Nephron (organoid): ENCODE measurements at regions not wholly inside any gene's neighbourhood (a gene's known extent, or its start where the extent isn't known, plus 50 kb on each side); places are given as distances from the start of the nearest gene placed in this dataset.

Experiments
- H3K27ac Mint-ChIP-seq, 3 experiments: 2 replicates each; pipeline ENCODE4 v1.8.0; 2020; ENCODE audit warnings: mixed read lengths in 3 of 3, mild to moderate bottlenecking in 2 of 3, moderate library complexity in 1 of 3
- H3K27me3 Mint-ChIP-seq: 2 replicates; pipeline ENCODE4 v1.8.0; 2021; ENCODE audit warnings: low read depth, mild to moderate bottlenecking, moderate library complexity, mixed read lengths
- H3K36me3 Mint-ChIP-seq: 2 replicates; pipeline ENCODE4 v1.8.0; 2020; ENCODE audit warnings: low read depth, mixed read lengths
- H3K4me1 Mint-ChIP-seq: 2 replicates; pipeline ENCODE4 v1.8.0; 2020; ENCODE audit warnings: mixed read lengths
- H3K4me3 Mint-ChIP-seq, 3 experiments: 2 replicates each; pipeline ENCODE4 v1.8.0; 2020; ENCODE audit warnings: mild to moderate bottlenecking in 3 of 3, mixed read lengths in 3 of 3, moderate library complexity in 2 of 3
- H3K9me3 Mint-ChIP-seq: 2 replicates; pipeline ENCODE4 v1.8.0; 2020; ENCODE audit warnings: mixed read lengths
- CTCF ChIP-seq, 3 experiments: fragments of 200-600 bp; sonication (generic); IDR thresholded peaks; one replicate each; pipeline ENCODE4 v1.5.0; 2021; ENCODE audit warnings: antibody characterized with exemption in 3 of 3; ENCODE audit not compliant: unreplicated experiment in 3 of 3

GRCh38 chr18:33836564-33836963 lies 258.5 kb downstream of the ASXL3 start:
- H3K36me3 Mint-ChIP-seq: peaks cover 3% of the 10 kb centered on the region
- no peak overlapping the region for H3K27ac Mint-ChIP-seq
- H3K27me3 Mint-ChIP-seq: no peaks in the 10 kb centered on the region
- H3K4me3 Mint-ChIP-seq: no peak overlapping the region
- TF ChIP-seq CTCF (IDR thresholded peaks at IDR 0.05; ENCODE audit: unreplicated experiment in 3 of 3): no peak
- peaks cover 31% of the 10 kb centered on the region for H3K4me1 Mint-ChIP-seq
- peaks cover 10% of the 10 kb centered on the region for H3K9me3 Mint-ChIP-seq

- Mint-ChIP-seq H3K27ac (no peak overlapping the region), H3K4me1 (peaks cover 30% of the 10 kb centered on the region), H3K27me3 (no peaks in the 10 kb centered on the region), H3K9me3 (peaks cover 12% of the 10 kb centered on the region), H3K36me3 (peaks cover 3% of the 10 kb centered on the region), H3K4me3 (no peak overlapping the region)
- TF ChIP-seq CTCF (IDR thresholded peaks at IDR 0.05; ENCODE audit: unreplicated experiment in 3 of 3): no peak
These were observed 257.4 kb downstream of the ASXL3 start for GRCh38 chr18:33835419-33835818.

GRCh38 chr18:33833842-33834241 lies 255.8 kb downstream of the ASXL3 start:
- H3K4me1 Mint-ChIP-seq: peaks cover 16% of the 10 kb centered on the region
- H3K27ac Mint-ChIP-seq: no peak overlapping the region
- peaks cover 3% of the 10 kb centered on the region for H3K36me3 Mint-ChIP-seq
- peaks cover 12% of the 10 kb centered on the region for H3K9me3 Mint-ChIP-seq
- H3K27me3 Mint-ChIP-seq: no peaks in the 10 kb centered on the region
- TF ChIP-seq CTCF (IDR thresholded peaks at IDR 0.05; ENCODE audit: unreplicated experiment in 3 of 3): no peak
- H3K4me3 Mint-ChIP-seq: no peak overlapping the region

GRCh38 chr18:33831424-33831823 lies 253.4 kb downstream of the ASXL3 start:
- no peak overlapping the region for H3K4me3 Mint-ChIP-seq
- H3K9me3 Mint-ChIP-seq: peaks cover 12% of the 10 kb centered on the region
- peaks cover 3% of the 10 kb centered on the region for H3K36me3 Mint-ChIP-seq
- no peak for TF ChIP-seq CTCF (IDR thresholded peaks at IDR 0.05; ENCODE audit: unreplicated experiment in 3 of 3)
- H3K27me3 Mint-ChIP-seq: no peaks in the 10 kb centered on the region
- H3K27ac Mint-ChIP-seq: no peak overlapping the region
- H3K4me1 Mint-ChIP-seq: no peaks in the 10 kb centered on the region

- H3K27me3 Mint-ChIP-seq: no peaks in the 10 kb centered on the region
- no peak overlapping the region for H3K4me3 Mint-ChIP-seq
- no peak overlapping the region for H3K27ac Mint-ChIP-seq
- H3K9me3 Mint-ChIP-seq: peaks cover 12% of the 10 kb centered on the region
- TF ChIP-seq CTCF (IDR thresholded peaks at IDR 0.05; ENCODE audit: unreplicated experiment in 3 of 3): no peak
- H3K36me3 Mint-ChIP-seq: peaks cover 3% of the 10 kb centered on the region
- H3K4me1 Mint-ChIP-seq: no peaks in the 10 kb centered on the region
These were observed 252.2 kb downstream of the ASXL3 start for GRCh38 chr18:33830213-33830612.

- peaks cover 12% of the 10 kb centered on the region for H3K9me3 Mint-ChIP-seq
- H3K4me1 Mint-ChIP-seq: no peaks in the 10 kb centered on the region
- no peaks in the 10 kb centered on the region for H3K27me3 Mint-ChIP-seq
- H3K4me3 Mint-ChIP-seq: no peak overlapping the region
- H3K27ac Mint-ChIP-seq: no peak overlapping the region
- peaks cover 3% of the 10 kb centered on the region for H3K36me3 Mint-ChIP-seq
- TF ChIP-seq CTCF (IDR thresholded peaks at IDR 0.05; ENCODE audit: unreplicated experiment in 3 of 3): no peak
These were observed 250.9 kb downstream of the ASXL3 start for GRCh38 chr18:33828949-33829348.
